Right hindlimb (tissue), 1 donor: ENCODE measurements at regions not wholly inside any gene's neighbourhood (a gene's known extent, or its start where the extent isn't known, plus 50 kb on each side); places are given as distances from the start of the nearest gene placed in this dataset.

Experiments used
- DNase-seq: peaks from one replicate; pipeline ENCODE4 v3.0.0-alpha.2; 2018

DNA sequence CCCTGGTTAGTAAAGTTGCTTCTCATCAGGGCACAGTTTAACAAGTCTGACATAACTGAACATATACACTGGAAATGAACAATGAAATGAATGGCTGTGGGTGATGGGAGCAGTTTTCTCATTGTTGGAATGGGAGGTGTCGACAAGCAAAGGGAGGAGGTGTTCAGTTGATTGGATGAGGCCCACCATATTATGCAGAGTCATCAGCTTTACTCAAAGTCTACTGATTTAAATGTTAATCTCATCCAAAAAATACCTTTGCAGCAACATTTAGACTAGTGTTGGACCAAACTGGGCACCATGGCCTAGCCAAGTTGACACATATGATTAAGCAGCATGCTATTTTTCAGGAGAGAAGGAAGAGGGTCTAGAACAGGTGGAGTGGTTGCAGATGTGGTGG lies 201.7 kb downstream of the RAMP3 start:
- DNase-seq = no peak

GRCh38 chr7:45359776-45360175 lies 202.2 kb downstream of the RAMP3 start:
- DNase-seq = no peak

DNA sequence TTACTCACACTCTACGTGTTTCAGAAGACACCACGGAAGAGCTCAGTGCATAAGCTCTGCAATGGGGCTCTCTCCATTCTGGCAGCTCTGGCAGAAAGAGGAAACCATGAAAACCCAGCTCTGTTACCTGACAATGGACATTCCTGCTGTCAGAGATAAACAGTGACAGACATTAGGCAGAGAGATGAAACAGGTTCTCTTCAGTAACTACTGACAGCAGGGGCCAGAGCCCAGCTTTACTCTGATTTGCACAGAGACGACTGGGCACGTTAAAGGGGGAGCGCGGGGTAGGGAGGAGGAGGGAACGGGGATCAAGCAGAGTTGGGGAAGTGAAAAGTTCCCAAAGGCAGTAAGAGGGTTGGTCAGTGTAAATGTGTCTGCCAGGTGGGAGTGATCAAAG lies 206.1 kb downstream of the RAMP3 start:
- DNase-seq = no peak

- no peak for DNase-seq
Observed at GRCh38 chr7:45365341-45365740, 207.8 kb downstream of the RAMP3 start.

GRCh38 chr7:45366475-45366874 lies 207.7 kb upstream of the ADCY1 start:
- DNase-seq = no peak

GRCh38 chr7:45367026-45367425 lies 207.1 kb upstream of the ADCY1 start:
- no peak for DNase-seq

DNA sequence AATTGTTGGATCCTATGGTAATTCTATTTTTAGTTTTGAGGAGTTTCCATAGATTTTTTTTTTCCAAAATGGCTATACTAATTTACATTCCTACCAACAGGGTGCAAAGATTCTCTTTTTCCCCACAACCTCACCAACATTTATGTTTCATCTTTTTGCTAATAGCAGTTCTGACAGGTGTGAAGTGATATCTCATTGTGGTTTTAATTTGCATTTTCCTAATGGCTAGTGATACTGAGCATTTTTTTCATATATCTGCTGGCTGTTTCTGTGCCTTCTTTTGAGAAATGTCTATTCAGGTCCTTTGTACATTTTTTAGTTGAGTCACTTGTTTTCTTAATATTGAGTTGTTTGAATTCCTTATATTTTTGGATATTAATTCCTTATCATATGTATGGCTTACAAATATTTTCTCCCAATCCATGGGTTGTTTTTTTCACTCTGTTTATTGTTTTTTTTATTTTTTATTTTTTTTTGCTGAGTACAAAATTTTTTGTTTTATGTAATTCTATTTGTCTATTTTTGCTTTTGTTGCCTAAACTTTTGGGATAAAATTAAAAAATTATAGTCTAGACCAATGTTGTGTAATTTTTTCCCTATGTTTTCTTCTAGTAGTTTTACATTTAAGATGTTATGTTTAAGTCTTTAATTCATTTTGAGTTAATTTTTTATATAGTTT lies 205.9 kb upstream of the ADCY1 start:
- DNase-seq = no peak

DNA sequence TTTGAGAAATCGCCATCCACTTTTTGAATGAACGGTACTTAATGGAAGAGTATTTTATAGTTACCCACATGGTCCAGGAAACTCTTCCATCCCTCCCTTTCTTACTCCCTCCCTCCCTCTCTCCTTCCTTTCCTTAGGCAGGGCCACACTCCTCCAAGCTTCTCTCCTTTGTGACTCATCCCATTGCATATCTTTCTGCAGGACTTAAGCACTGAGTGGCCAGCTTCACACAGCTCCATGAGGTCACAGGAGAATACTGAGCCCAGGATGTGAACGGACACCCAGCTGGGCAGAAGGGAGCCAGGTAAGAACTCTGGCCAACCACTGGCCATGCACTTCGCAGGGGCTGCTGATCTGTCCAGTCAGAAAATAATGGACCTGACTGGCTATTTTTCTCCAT lies 189.7 kb upstream of the ADCY1 start:
- DNase-seq = no peak

DNA sequence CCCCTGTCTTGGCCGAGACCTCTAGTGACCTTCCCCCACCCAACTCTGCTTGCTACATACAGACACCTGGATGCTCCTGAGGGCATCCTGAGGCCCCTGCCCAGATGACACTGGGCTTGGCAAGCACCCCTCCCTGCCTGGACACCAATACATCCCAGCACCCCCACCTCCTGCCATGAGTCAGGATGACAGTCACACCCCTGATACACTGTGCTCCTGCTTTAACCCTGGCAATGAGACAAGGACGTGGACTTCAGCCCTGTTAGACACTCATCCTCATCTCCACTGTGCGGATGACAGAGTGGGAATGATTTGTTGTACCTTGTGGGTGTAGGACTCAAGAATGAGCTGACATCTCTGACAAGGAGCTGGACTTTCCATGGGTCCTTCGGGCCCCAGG lies 186.3 kb upstream of the ADCY1 start:
- DNase-seq = no peak

GRCh38 chr7:45389073-45389872 lies 184.9 kb upstream of the ADCY1 start:
- peak; percentile 39 for DNase-seq

DNA sequence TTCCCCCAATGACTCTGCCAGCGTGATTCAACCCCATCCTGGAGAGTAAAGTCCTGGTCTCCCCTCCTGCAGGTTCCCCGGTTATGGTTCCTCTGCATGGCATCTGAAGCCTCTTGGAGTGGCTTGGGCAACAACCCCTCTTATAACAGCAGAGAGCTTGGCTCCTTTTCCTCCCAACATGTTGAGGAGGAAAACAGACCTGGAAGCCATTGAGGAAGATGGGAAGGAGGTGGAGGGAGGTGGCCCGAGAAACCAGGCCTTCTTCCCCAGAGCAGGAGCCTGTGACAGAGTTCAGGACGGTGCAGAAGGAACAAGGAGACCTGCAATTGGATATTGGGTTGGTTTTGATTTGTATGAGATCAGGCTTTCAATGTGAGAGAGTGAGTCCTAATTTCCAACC lies 184.0 kb upstream of the ADCY1 start:
- no peak for DNase-seq

- DNase-seq = no peak
Observed at GRCh38 chr7:45390731-45391130, 183.4 kb upstream of the ADCY1 start.

DNA sequence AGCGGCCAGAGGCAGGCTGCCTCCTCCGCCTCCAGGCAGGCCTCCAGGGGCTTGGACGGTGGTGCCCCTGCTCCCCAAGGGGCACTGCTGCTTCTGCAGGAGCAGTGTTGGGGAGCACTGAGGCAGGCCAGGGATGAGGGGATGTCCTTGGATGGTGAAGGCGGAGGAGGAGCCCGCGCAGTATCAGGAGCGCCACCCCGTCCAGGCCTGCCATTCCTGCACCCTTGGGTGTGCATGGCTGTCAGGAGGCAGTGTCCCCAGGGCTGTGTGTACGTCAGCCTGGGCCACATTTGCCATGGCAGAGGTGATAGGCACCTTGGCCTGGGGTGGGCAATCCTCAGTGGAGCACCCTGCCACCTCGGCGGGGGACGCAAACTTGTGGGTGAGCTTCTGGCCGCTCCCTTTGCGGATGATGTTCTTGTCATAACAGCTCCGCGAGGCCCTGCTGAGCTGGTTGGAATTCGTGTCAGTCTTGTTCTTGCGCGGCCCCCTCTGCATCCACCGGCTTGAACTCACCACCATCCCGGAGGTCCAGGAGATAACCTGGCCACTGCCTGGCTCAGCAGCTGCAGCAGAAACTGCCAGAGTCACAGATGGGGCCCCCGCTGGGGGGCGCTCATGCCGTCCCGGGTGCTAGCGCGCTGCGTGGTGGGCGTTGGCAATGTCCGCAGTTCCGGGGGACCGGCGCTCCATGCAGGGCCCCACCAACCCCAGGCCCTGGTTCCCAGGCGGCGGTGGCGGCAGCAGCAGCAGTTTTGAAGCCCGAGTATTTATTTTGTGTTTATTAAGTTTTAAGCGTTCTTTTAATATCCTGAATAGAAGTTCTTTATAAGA lies 182.3 kb upstream of the ADCY1 start:
- no peak for DNase-seq

GRCh38 chr7:45394117-45394708 lies 180.0 kb upstream of the ADCY1 start:
- DNase-seq = no peak

GRCh38 chr7:45399069-45399468 lies 175.1 kb upstream of the ADCY1 start:
- DNase-seq = no peak

DNA sequence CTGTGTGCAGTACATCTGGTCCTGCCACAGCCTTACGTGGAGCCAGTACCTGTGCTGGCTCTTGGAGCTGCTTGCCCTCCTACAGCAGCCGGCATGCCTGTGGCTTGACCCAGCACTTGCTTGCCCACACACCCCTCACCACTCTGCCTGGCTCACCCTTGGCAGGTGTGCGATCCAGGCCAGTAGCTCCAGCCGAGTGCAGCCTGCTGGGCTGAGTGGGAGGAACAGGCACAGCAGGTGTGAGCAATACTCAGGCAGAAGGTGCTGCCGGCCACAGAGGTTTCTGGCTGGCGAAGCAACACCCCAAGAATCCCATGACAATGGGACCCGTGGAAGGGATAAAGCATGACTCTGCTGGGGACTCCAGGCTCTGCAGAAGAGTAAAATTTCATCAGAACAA lies 173.5 kb upstream of the ADCY1 start:
- no peak for DNase-seq

- DNase-seq = no peak
Observed at GRCh38 chr7:45401155-45401554, 173.0 kb upstream of the ADCY1 start.

- no peak for DNase-seq
Observed at GRCh38 chr7:45401851-45402250, 172.3 kb upstream of the ADCY1 start.

GRCh38 chr7:45402480-45403218 lies 171.5 kb upstream of the ADCY1 start:
- DNase-seq = no peak

GRCh38 chr7:45404622-45405021 lies 169.5 kb upstream of the ADCY1 start:
- DNase-seq = no peak

DNA sequence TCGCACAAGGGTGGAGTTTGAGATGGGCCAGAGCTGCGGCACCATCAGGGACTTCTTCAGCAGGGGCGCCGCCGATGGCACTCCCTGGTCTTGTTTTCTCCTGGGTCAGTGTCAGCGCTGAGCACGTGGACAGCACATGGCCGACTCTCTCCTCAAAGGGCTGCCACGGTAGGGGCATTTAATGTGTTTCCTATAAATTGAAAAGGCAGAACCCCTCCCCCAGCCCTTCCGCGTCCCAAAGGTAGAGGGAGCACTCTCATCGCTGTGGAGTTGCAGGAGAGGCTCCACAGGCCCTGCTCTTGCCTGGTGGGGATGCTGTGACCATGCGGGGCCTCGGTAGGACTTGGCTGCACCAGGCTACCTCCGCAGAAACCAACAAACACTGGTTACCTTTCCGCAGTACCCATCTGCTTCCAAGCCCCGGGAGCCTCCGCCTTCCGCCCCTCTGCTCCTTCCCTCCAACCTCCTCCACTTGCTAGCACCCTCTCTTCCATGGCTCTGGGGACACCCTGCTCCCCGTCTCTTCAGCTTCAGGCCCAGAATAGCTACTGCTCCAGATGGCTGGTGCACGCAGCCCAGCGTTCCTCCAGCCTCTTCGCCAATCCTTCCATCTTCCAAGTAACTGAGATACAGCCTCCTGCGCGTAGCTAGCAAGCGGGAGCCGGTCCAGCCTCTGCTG lies 166.3 kb upstream of the ADCY1 start:
- DNase-seq = no peak

DNA sequence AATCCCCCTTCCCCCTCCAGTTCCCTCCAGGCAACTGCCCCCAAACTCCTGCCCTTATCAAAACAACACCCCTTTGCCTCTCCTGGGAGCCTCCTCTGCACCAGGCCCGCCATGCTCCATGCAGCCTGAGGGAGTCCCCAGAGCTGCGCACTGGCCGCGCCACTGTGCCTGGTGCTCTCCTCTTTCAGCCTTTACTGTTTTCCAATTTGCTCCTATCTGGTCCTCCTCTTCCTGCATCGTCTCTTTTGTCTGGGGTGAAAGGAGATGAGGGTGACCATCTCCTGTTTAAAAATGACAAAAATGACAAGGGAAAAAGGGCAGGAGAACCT lies 165.8 kb upstream of the ADCY1 start:
- DNase-seq = no peak
